Breast epithelium (tissue), 3 donors: ENCODE measurements at regions not wholly inside any gene's neighbourhood (a gene's known extent, or its start where the extent isn't known, plus 50 kb on each side); places are given as distances from the start of the nearest gene placed in this dataset.

Experiments
- POLR2A ChIP-seq: fragments of 450-650 bp; IDR thresholded peaks from one replicate; pipeline ENCODE4 v1.6.1; 2016; ENCODE audit warnings: antibody characterized with exemption, mild to moderate bottlenecking, moderate library complexity
- TF ChIP-seq, protein P1 (sequence below), 3 donors: fragments of 450-650 bp; IDR thresholded peaks; one replicate each; pipeline ENCODE4 v1.5.1; 2016 to 2017; ENCODE audit warnings: antibody characterized with exemption in 3 of 3, mild to moderate bottlenecking in 3 of 3, moderate library complexity in 3 of 3

DNA sequence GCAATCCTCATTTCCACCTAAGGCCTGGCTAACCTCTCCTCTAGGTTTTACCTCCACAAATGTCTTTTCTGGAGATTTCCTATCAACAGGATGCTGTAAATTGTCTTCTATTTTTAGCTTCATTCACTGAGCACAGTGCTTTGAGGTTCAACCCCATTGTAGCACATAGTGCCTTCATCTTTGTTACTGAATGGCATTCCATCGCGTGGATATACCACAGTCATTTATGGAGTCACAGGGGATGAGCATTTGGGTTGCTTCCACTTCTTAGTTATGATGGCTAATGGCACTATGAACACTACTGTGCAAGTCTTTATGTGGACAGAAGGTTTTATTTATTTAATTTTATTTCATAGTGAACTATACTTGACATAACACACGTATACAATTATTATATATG is 387.1 kb downstream of the SMOC2 start:
- TF ChIP-seq, protein P1, sequence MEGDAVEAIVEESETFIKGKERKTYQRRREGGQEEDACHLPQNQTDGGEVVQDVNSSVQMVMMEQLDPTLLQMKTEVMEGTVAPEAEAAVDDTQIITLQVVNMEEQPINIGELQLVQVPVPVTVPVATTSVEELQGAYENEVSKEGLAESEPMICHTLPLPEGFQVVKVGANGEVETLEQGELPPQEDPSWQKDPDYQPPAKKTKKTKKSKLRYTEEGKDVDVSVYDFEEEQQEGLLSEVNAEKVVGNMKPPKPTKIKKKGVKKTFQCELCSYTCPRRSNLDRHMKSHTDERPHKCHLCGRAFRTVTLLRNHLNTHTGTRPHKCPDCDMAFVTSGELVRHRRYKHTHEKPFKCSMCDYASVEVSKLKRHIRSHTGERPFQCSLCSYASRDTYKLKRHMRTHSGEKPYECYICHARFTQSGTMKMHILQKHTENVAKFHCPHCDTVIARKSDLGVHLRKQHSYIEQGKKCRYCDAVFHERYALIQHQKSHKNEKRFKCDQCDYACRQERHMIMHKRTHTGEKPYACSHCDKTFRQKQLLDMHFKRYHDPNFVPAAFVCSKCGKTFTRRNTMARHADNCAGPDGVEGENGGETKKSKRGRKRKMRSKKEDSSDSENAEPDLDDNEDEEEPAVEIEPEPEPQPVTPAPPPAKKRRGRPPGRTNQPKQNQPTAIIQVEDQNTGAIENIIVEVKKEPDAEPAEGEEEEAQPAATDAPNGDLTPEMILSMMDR (IDR thresholded peaks at IDR 0.05): no peak
- TF ChIP-seq POLR2A: no peak
